ENCODE measurements at regions not wholly inside any gene's neighbourhood (a gene's known extent, or its start where the extent isn't known, plus 50 kb on each side); places are given as distances from the start of the nearest gene placed in this dataset.

DNA sequence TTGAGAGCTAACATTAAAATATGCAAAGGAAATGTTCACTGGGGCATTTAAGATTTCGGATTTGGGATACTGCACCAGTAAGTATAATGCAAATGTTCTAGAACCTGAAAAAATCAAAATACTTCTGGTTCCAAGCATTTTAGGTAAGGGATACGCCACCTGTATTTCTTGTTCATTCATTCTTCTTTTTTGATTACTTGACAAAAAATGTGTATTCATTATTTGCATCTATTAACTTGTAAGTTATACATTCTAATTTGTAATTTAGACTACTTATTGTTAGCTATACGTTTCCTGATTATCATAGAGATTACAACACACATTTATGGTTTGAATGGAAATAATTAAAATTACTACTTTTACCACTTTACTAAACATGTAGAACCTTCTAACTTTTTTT is 486.9 kb downstream of the SOX5 start:
- TF ChIP-seq, protein P1, sequence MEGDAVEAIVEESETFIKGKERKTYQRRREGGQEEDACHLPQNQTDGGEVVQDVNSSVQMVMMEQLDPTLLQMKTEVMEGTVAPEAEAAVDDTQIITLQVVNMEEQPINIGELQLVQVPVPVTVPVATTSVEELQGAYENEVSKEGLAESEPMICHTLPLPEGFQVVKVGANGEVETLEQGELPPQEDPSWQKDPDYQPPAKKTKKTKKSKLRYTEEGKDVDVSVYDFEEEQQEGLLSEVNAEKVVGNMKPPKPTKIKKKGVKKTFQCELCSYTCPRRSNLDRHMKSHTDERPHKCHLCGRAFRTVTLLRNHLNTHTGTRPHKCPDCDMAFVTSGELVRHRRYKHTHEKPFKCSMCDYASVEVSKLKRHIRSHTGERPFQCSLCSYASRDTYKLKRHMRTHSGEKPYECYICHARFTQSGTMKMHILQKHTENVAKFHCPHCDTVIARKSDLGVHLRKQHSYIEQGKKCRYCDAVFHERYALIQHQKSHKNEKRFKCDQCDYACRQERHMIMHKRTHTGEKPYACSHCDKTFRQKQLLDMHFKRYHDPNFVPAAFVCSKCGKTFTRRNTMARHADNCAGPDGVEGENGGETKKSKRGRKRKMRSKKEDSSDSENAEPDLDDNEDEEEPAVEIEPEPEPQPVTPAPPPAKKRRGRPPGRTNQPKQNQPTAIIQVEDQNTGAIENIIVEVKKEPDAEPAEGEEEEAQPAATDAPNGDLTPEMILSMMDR (IDR thresholded peaks at IDR 0.05) = no peak
- TF ChIP-seq POLR2A (IDR thresholded peaks at IDR 0.05) = no peak
- no peaks in the 10 kb centered on the region for H3K36me3 ChIP-seq (replicated peaks in 1 of 2; ENCODE audit: insufficient read depth in 1 of 2, low read depth in 2 of 2)
- H3K27ac ChIP-seq = no peak overlapping the region
- DNase-seq (no peak), ATAC-seq (no peak)
- H3K27me3 ChIP-seq = no peaks in the 10 kb centered on the region
- no peaks in the 10 kb centered on the region for H3K4me1 ChIP-seq
- WGBS, 2 donors = 28 to 32% methylated on average over 3 of the region's 3 CpGs
- H3K4me3 ChIP-seq = no peak overlapping the region
- intact Hi-C loops (cut with DNase I) = no loop called here
- H3K9me3 ChIP-seq = no peaks in the 10 kb centered on the region

DNA sequence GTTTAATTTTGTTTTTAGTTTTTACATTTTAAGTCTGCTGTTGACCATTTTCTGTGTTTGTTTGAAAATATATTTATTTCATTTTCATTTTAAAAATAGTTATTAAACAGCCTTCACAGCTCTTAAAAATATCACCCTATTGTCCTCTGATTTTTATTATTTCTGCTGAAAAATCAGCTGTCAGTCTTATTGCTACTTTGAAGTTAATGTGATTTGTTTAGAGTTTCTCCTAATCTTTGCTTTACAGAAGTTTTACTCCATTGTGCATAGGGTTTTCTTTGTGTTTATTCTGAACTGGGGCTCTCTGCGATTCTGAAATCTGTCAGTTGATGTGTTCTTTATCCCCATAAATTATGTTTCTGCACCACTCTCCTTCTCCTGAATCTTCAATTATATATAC is 486.3 kb downstream of the SOX5 start:
- no peak overlapping the region for H3K4me3 ChIP-seq

DNA sequence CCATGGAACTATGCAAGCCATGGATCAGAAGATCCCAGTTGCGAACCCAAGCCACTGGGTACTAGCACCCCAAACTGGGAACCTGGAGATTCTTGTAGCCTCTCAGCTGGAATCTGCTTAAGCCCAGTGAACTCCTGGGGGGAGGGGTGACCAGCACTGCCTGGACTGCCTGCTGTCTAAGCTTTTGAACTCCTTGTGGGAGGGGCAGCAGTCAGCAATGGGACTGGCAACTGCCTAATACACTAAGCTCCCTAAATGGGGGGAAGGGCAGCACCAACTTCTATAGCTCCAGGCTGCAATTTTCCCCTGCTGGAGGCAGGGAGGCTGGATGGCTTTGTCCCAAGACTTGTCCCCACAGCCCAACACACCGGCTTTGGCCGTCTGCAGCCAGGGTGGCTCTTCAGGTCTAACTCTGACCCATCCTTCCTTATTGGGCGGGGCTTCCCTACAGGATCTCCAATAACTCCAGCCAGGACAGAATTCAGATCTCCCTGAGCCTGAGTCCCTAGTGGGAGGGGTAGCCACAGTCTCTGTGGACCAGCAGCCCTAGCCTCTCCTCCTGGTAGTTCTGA is 485.1 kb downstream of the SOX5 start:
- intact Hi-C loops (cut with DNase I) = no loop called here

More for the DNA sequence above, 486.3 kb downstream of the SOX5 start:
- no peaks in the 10 kb centered on the region for H3K4me1 ChIP-seq
- H3K9me3 ChIP-seq = no peaks in the 10 kb centered on the region
- no peaks in the 10 kb centered on the region for H3K27me3 ChIP-seq
- intact Hi-C loops (cut with DNase I) = no loop called here
- DNase-seq (no peak), ATAC-seq (no peak)
- no peak overlapping the region for H3K27ac ChIP-seq
- no peak for TF ChIP-seq POLR2A (IDR thresholded peaks at IDR 0.05)
- TF ChIP-seq, protein P1 (IDR thresholded peaks at IDR 0.05) = no peak
- H3K36me3 ChIP-seq (replicated peaks in 1 of 2; ENCODE audit: insufficient read depth in 1 of 2, low read depth in 2 of 2) = no peaks in the 10 kb centered on the region
- WGBS, 2 donors = 95 to 96% methylated on average over 1 of the region's 1 CpG

GRCh38 chr12:23472329-23472971 is 477.0 kb downstream of the SOX5 start:
- 70 to 81% methylated on average over 3 to 5 of the region's 5 CpGs for WGBS, 2 donors
- DNase-seq = no peak
- no peak overlapping the region for H3K27ac ChIP-seq
- H3K36me3 ChIP-seq (replicated peaks in 1 of 2; ENCODE audit: insufficient read depth in 1 of 2, low read depth in 2 of 2) = no peaks in the 10 kb centered on the region
- ATAC-seq = no peak
- no peaks in the 10 kb centered on the region for H3K4me1 ChIP-seq
- TF ChIP-seq, protein P1 (IDR thresholded peaks at IDR 0.05) = no peak
- TF ChIP-seq POLR2A (IDR thresholded peaks at IDR 0.05) = no peak
- intact Hi-C loops (cut with DNase I) = no loop called here
- no peaks in the 10 kb centered on the region for H3K27me3 ChIP-seq
- no peak overlapping the region for H3K4me3 ChIP-seq
- no peaks in the 10 kb centered on the region for H3K9me3 ChIP-seq

More for the DNA sequence above, 485.1 kb downstream of the SOX5 start:
- ATAC-seq = no peak
- no peaks in the 10 kb centered on the region for H3K36me3 ChIP-seq (replicated peaks in 1 of 2; ENCODE audit: insufficient read depth in 1 of 2, low read depth in 2 of 2)
- DNase-seq = no peak
- H3K9me3 ChIP-seq = no peaks in the 10 kb centered on the region
- TF ChIP-seq, protein P1 (IDR thresholded peaks at IDR 0.05) = no peak
- TF ChIP-seq POLR2A (IDR thresholded peaks at IDR 0.05) = no peak
- 68 to 93% methylated on average over 3 to 4 of the region's 4 CpGs for WGBS, 2 donors
- H3K4me1 ChIP-seq = no peaks in the 10 kb centered on the region
- no peak overlapping the region for H3K4me3 ChIP-seq
- H3K27ac ChIP-seq = no peak overlapping the region
- H3K27me3 ChIP-seq = no peaks in the 10 kb centered on the region

GRCh38 chr12:23473071-23473470 is 476.4 kb downstream of the SOX5 start:
- H3K4me3 ChIP-seq = no peak overlapping the region
- ATAC-seq (no peak), DNase-seq (no peak)
- WGBS, 2 donors = 72 to 79% methylated on average over 2 to 4 of the region's 4 CpGs
- no peaks in the 10 kb centered on the region for H3K36me3 ChIP-seq (replicated peaks in 1 of 2; ENCODE audit: insufficient read depth in 1 of 2, low read depth in 2 of 2)
- intact Hi-C loops (cut with DNase I) = no loop called here
- H3K27ac ChIP-seq = no peak overlapping the region
- no peaks in the 10 kb centered on the region for H3K4me1 ChIP-seq
- TF ChIP-seq POLR2A (IDR thresholded peaks at IDR 0.05) = no peak
- TF ChIP-seq, protein P1 (IDR thresholded peaks at IDR 0.05) = no peak
- H3K9me3 ChIP-seq = no peaks in the 10 kb centered on the region
- no peaks in the 10 kb centered on the region for H3K27me3 ChIP-seq
